Gastrocnemius medialis (tissue), 4 donors: ENCODE measurements at regions not wholly inside any gene's neighbourhood (a gene's known extent, or its start where the extent isn't known, plus 50 kb on each side); places are given as distances from the start of the nearest gene placed in this dataset.

Experiments
- ATAC-seq, 2 donors: fragments of 150-250 bp; one replicate each; pipeline ENCODE4 v1.9.1; 2016
- DNase-seq, 2 donors: peaks; one replicate each; pipeline ENCODE4 v3.0.0-alpha.2; 2019
- H3K27ac ChIP-seq, 4 donors: fragments of 200-600 bp; sonication (generic); 1 replicate in 1 of 4; 2 replicates in 3 of 4; pipeline ENCODE4 v1.5.1; 2016 to 2018; ENCODE audit warnings: mild to moderate bottlenecking in 2 of 4, moderate library complexity in 1 of 4
- H3K27me3 ChIP-seq, 3 donors: fragments of 200-600 bp; sonication (generic) in 2 of 3; 1 replicate in 1 of 3; 2 replicates in 2 of 3; pipeline versions ENCODE4 v1.5.1 to v1.6.0; 2016 to 2019; ENCODE audit warnings: mild to moderate bottlenecking in 1 of 3, moderate library complexity in 1 of 3
- H3K36me3 ChIP-seq, 2 donors: fragments of 200-600 bp; sonication (generic) in 1 of 2; one replicate each; pipeline ENCODE4 v1.5.1; 2017 to 2018
- H3K4me1 ChIP-seq, 2 donors: fragments of 200-600 bp; sonication (generic) in 1 of 2; one replicate each; pipeline ENCODE4 v1.5.1; 2016 to 2017; ENCODE audit warnings: mild to moderate bottlenecking in 2 of 2
- H3K4me3 ChIP-seq, 4 donors: fragments of 200-600 bp; sonication (generic) in 3 of 4; 1 replicate in 1 of 4; 2 replicates in 3 of 4; pipeline ENCODE4 v1.5.1; 2016 to 2019; ENCODE audit warnings: mild to moderate bottlenecking in 2 of 4
- H3K9me3 ChIP-seq, 3 donors: fragments of 200-600 bp; sonication (generic) in 2 of 3; 1 replicate in 1 of 3; 2 replicates in 2 of 3; pipeline ENCODE4 v1.5.1; 2016 to 2019
- POLR2A ChIP-seq, 2 donors: fragments of 450-650 bp; IDR thresholded peaks; one replicate each; pipeline ENCODE4 v1.6.1; 2017; ENCODE audit warnings: antibody characterized with exemption in 2 of 2, mild to moderate bottlenecking in 2 of 2, moderate library complexity in 2 of 2
- in situ Hi-C, 4 donors: fragments of 200-750 bp; cut with MboI; loops; one replicate each; pipeline versions ENCODE4 v1.15.0 to v1.8.0; 2017; ENCODE audit warnings: low sequenced_read_pairs in 4 of 4
- intact Hi-C: fragments of 100-400 bp; cut with DNase I; formaldehyde crosslinking; loops from one replicate; pipeline ENCODE4 v1.15.1; 2023; ENCODE audit warnings: low total_unique reads
- TF ChIP-seq, protein P1 (sequence below), 5 experiments: fragments of 450-650 bp in 3 of 5; fragments of 200-600 bp in 2 of 5; sonication (generic) in 2 of 5; IDR thresholded peaks in 4 of 5; conservative IDR thresholded peaks in 1 of 5; 1 replicate in 4 of 5; 2 replicates in 1 of 5; pipeline ENCODE4 v1.5.1; 2016 to 2019; ENCODE audit warnings: antibody characterized with exemption in 5 of 5, mild to moderate bottlenecking in 3 of 5, moderate library complexity in 3 of 5

GRCh38 chr17:72271603-72272002 is 150.8 kb downstream of the SOX9 start:
- intact Hi-C loops: no loop called here
- Histone ChIP-seq H3K27ac (no peak overlapping the region), H3K36me3 (no peaks in the 10 kb centered on the region), H3K27me3 (no peaks in the 10 kb centered on the region), H3K4me1 (no peaks in the 10 kb centered on the region), H3K9me3 (no peaks in the 10 kb centered on the region), H3K4me3 (no peak overlapping the region)
- no peak for TF ChIP-seq POLR2A (IDR thresholded peaks at IDR 0.05)
- TF ChIP-seq, protein P1, sequence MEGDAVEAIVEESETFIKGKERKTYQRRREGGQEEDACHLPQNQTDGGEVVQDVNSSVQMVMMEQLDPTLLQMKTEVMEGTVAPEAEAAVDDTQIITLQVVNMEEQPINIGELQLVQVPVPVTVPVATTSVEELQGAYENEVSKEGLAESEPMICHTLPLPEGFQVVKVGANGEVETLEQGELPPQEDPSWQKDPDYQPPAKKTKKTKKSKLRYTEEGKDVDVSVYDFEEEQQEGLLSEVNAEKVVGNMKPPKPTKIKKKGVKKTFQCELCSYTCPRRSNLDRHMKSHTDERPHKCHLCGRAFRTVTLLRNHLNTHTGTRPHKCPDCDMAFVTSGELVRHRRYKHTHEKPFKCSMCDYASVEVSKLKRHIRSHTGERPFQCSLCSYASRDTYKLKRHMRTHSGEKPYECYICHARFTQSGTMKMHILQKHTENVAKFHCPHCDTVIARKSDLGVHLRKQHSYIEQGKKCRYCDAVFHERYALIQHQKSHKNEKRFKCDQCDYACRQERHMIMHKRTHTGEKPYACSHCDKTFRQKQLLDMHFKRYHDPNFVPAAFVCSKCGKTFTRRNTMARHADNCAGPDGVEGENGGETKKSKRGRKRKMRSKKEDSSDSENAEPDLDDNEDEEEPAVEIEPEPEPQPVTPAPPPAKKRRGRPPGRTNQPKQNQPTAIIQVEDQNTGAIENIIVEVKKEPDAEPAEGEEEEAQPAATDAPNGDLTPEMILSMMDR (IDR thresholded peaks at IDR 0.05 in 4 of 5, conservative IDR thresholded peaks at IDR 0.05 in 1 of 5): no peak
- DNase-seq (no peak), ATAC-seq (no peak)
- in situ Hi-C loops: no loop called here

DNA sequence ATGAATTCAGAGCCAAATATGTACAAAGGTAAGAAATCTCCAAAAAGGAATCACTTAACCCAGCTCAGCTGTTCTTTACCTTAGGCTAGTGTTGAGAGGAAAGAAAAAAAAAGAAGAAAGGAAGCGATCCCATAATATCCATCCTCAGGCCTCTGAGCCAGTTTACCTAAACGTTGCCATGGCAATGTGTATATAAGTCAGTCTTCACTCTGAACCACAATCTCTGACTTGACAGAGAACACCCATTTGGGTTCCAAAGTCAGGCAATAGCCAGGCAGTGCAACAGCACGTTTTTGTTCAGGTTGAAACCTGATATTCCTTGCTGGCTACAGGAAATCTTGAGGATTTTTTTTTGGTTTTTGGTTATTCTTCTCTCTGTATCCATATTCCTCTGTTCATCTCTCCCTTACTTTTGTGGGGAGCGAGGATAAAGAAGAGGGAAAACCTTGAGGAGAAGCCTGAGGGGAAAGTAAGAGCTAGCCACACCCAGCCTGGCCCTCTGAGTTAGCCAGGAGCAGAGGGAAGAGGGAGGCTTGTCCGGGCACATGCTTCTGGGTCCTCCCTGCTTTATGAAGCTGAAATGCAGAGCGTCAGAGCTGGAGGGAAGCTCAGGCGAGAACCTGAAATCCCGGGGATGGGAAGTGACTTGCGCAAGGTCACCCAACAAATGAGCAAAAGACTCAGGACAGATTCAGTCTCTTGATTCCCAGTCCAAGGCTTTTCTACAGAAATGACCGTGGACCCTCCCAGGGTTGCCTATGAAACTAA is 152.7 kb downstream of the SOX9 start:
- no peaks in the 10 kb centered on the region for H3K9me3 ChIP-seq
- DNase-seq (no peak), ATAC-seq (no peak)
- in situ Hi-C loops (no loop called here), intact Hi-C loops (no loop called here)
- H3K27ac ChIP-seq: no peak overlapping the region
- H3K36me3 ChIP-seq: no peaks in the 10 kb centered on the region
- H3K27me3 ChIP-seq: no peaks in the 10 kb centered on the region
- no peak overlapping the region for H3K4me3 ChIP-seq
- TF ChIP-seq, protein P1 (IDR thresholded peaks at IDR 0.05 in 4 of 5, conservative IDR thresholded peaks at IDR 0.05 in 1 of 5): no peak
- TF ChIP-seq POLR2A (IDR thresholded peaks at IDR 0.05): no peak
- no peaks in the 10 kb centered on the region for H3K4me1 ChIP-seq

DNA sequence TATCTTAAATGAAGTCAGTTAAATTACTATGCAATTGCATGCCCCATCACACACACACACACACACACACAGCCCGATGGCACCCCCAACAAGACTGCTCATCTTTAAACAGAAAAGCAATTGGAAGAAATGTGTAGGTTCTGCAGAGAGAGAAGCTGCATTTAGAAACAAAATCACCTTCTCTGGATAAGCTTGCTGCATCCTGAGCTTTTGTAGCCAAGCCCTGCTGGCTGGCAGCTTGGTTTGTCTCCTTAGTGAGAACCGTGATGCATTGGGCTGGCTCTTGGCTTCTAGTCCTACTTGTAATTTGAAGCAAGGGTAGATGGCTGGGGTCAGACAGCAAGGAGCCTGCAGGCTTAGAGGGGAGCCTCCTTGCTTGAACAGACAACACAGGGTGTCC is 153.8 kb downstream of the SOX9 start:
- H3K9me3 ChIP-seq: no peaks in the 10 kb centered on the region
- TF ChIP-seq, protein P1 (IDR thresholded peaks at IDR 0.05 in 4 of 5, conservative IDR thresholded peaks at IDR 0.05 in 1 of 5): no peak
- TF ChIP-seq POLR2A (IDR thresholded peaks at IDR 0.05): no peak
- H3K4me3 ChIP-seq: no peak overlapping the region
- H3K36me3 ChIP-seq: no peaks in the 10 kb centered on the region
- H3K4me1 ChIP-seq: no peaks in the 10 kb centered on the region
- intact Hi-C loops (no loop called here), in situ Hi-C loops (no loop called here)
- DNase-seq (no peak), ATAC-seq (no peak)
- no peak overlapping the region for H3K27ac ChIP-seq
- H3K27me3 ChIP-seq: no peaks in the 10 kb centered on the region

DNA sequence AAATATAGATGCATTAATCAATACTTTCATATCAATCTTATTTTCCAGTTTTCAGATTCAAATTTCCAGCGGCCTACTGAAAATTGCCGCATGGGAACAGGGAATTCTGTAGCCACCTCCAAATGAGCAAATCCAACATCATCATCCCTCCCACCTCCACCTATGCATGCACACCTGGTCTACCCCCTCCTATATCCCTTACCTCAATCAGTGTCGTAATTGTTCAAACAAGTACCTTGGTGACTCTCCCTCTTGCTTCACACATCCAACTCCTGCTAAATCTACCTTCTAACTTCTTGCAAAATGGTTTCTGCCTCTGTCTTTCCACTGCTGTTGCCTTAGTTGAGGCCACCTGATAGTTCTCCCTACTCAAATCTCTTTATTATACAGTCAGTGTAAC is 160.1 kb downstream of the SOX9 start:
- no peaks in the 10 kb centered on the region for H3K9me3 ChIP-seq
- in situ Hi-C loops: no loop called here
- ATAC-seq (no peak), DNase-seq (no peak)
- no peak overlapping the region for H3K4me3 ChIP-seq
- no peak for TF ChIP-seq POLR2A (IDR thresholded peaks at IDR 0.05)
- TF ChIP-seq, protein P1 (IDR thresholded peaks at IDR 0.05 in 4 of 5, conservative IDR thresholded peaks at IDR 0.05 in 1 of 5): no peak
- H3K4me1 ChIP-seq: no peaks in the 10 kb centered on the region
- H3K27ac ChIP-seq: no peak overlapping the region
- intact Hi-C loops: no loop called here
- no peaks in the 10 kb centered on the region for H3K27me3 ChIP-seq
- H3K36me3 ChIP-seq: no peaks in the 10 kb centered on the region
